Inferior parietal cortex (tissue), 1 donor: ENCODE measurements at regions not wholly inside any gene's neighbourhood (a gene's known extent, or its start where the extent isn't known, plus 50 kb on each side); places are given as distances from the start of the nearest gene placed in this dataset.

Experiments used
- DNase-seq: peaks from one replicate; pipeline ENCODE4 v3.0.0-alpha.2; 2016; ENCODE audit errors: extremely low spot score

- no peak for DNase-seq
Measured at GRCh38 chr12:115760231-115760630, 517.3 kb downstream of the MED13L start.

GRCh38 chr12:115758877-115759620 is 518.4 kb downstream of the MED13L start:
- DNase-seq, result no peak

GRCh38 chr12:115758183-115758582 is 519.3 kb downstream of the MED13L start:
- DNase-seq, result no peak

GRCh38 chr12:115756804-115757203 is 520.7 kb downstream of the MED13L start:
- DNase-seq, result no peak

- DNase-seq, result no peak
Measured at GRCh38 chr12:115756271-115756670, 521.2 kb downstream of the MED13L start.

- no peak for DNase-seq
Measured at GRCh38 chr12:115755725-115756085, 521.8 kb downstream of the MED13L start.

GRCh38 chr12:115755061-115755724 is 522.3 kb downstream of the MED13L start:
- no peak for DNase-seq

GRCh38 chr12:115752913-115753726 is 524.4 kb downstream of the MED13L start:
- peak; percentile 88 for DNase-seq

GRCh38 chr12:115752156-115752555 is 525.3 kb downstream of the MED13L start:
- DNase-seq, result no peak

- no peak for DNase-seq
Measured at GRCh38 chr12:115750340-115750739, 527.2 kb downstream of the MED13L start.

GRCh38 chr12:115749071-115749841 is 528.2 kb downstream of the MED13L start:
- no peak for DNase-seq

GRCh38 chr12:115740586-115741155 is 536.8 kb downstream of the MED13L start:
- no peak for DNase-seq

- DNase-seq, result no peak
Measured at GRCh38 chr12:115737895-115738294, 539.6 kb downstream of the MED13L start.

GRCh38 chr12:115736360-115736759 is 541.1 kb downstream of the MED13L start:
- no peak for DNase-seq

- DNase-seq, result no peak
Measured at GRCh38 chr12:115730975-115731541, 546.4 kb downstream of the MED13L start.

- DNase-seq, result no peak
Measured at GRCh38 chr12:115726691-115727090, 550.8 kb downstream of the MED13L start.

GRCh38 chr12:115722181-115722580 is 555.3 kb downstream of the MED13L start:
- DNase-seq, result no peak

- DNase-seq, result no peak
Measured at GRCh38 chr12:115716551-115716950, 560.9 kb downstream of the MED13L start.

GRCh38 chr12:115712676-115713075 is 564.8 kb downstream of the MED13L start:
- DNase-seq, result no peak

- DNase-seq, result no peak
Measured at GRCh38 chr12:115710104-115710564, 567.4 kb downstream of the MED13L start.

- DNase-seq, result no peak
Measured at GRCh38 chr12:115709540-115710011, 567.9 kb downstream of the MED13L start.
